NCI-H1092 treated with DMSO at 0.1 percent for 48 hours (cell line): ENCODE measurements at regions not wholly inside any gene's neighbourhood (a gene's known extent, or its start where the extent isn't known, plus 50 kb on each side); places are given as distances from the start of the nearest gene placed in this dataset.
"Not testable (repeated sequence)": the region's sequence is repeated elsewhere in the genome, so short reads cannot be mapped to it uniquely, and the experiment has no call there.

Source experiments
- DNase-seq: peaks from one replicate; lab custom pipeline; 2025; lab: John Stamatoyannopoulos, UW

DNA sequence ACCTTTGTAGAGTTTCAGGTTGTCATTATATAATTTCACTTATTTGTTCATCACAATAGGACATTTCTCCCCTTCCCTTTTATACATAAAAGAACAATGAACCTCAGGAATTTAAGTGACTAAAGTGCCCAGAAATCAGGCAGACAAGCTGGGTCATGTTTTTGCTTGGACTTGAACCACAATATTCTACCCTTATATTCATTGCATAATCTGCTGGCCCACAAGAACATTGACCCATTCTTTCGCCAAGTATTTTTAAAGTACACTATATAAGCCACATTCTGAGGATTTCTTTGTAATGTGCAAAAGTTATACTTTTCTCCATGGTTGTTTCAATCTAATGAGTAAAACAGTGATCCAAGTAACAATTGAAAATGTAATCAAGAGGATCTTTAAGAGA, 637.5 kb upstream of the SLIT2 start:
- no peak for DNase-seq

DNA sequence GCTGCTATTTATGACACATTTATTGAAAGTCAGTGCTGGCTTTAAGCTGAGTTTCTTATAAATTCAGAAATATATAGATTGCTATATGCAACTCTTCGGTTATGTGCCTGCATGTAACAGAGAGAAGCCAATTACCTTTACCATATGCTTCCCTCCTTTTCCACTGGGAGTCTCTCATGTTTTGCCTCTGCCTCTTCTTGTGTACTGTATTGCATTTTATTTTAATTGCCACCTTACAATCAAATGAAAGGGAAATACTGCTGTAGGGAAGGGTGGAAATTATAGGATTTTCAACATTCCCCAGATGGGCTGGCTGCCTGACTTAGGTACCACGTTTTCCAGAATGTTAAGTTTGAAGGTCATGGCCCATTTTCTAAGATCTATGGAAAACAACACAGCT, 655.4 kb upstream of the SLIT2 start:
- no peak for DNase-seq

DNA sequence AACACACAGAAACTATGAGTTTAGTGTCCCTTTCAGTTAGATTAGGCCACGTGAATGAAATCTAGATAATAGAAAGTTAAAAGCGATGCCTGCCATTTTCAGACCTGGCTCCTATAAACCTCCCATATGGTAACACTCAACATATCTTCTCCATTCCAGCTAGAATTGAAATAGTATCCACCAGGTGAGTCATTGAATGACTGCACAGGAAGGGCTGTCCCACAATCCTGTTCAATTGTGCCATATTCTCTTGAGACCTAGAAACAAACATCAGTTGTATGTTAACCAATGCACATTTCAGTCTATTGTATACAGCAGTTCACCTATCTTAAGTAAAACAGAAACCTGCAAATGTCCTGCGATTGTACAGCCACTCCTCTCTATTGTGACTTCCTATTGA, 659.3 kb upstream of the SLIT2 start:
- DNase-seq: no peak

DNA sequence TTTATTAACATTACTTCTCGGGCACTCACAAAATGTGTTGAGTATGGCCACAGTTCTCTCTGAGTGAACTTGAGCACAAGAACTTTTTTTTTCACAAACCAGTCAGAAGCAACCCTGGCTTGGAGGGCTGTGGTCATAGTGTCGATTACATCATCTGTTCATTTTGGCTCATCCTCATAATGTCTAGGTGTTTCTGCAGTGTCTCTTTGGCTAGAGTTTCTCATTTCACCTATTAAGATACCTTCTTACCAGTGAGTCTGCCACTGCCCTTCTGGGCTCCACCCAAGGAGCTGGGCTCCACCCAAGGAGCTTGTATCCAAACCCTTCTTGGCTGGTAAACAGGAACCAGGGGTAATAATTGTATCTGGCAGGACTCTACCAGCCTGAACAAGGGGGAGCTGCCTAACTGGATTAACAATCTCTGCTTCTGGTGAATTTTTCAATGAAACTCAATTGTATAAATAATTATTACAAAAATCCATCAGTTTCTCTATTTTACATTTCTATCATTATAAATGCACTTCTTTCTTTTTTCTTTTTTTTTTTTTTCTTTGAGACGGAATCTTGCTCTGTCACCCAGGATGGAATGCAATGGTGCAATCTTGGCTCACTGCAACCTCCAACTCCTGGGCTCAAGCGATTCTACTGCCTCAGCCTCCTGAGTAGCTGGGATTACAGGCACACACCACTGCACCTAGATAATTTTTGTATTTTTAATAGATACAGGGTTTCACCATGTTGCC, 667.7 kb upstream of the SLIT2 start:
- no peak for DNase-seq

DNA sequence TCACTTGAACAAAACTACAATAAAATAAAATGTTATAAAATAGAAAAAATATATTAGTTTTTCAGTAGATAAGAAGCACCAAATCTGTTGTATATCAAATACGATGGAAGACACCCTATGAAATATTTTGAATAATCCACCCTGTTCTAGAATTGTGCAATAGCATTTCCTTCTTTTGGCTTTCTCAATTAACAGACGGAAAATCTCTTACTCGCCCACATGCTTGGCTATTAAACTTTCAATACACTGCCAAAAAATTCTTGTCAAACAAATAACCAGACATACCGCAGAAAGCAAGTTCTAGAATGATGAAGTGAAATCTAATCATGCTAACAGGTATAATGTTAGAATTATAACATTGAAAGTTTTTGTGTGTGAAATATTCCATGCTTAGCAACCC, 671.6 kb upstream of the SLIT2 start:
- no peak for DNase-seq

DNA sequence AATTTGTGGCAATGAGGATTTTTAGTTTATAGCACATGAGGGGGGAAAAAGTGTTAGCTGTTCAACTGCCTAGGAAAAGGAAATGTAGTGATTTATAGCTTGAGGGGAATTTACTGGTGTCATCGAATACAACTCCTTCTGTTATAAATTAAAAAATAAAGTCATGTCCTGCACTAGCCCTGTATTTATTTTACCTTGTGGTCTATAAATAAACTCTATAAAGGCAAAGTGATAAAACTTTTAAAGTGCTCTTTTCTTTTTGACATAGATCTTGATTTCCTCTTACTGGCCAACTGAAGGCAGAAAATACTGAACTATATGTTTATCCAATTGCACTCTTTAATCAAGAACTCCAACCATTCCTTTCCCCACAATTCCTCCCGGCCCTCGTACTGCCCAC, 672.1 kb upstream of the SLIT2 start:
- DNase-seq: no peak

DNA sequence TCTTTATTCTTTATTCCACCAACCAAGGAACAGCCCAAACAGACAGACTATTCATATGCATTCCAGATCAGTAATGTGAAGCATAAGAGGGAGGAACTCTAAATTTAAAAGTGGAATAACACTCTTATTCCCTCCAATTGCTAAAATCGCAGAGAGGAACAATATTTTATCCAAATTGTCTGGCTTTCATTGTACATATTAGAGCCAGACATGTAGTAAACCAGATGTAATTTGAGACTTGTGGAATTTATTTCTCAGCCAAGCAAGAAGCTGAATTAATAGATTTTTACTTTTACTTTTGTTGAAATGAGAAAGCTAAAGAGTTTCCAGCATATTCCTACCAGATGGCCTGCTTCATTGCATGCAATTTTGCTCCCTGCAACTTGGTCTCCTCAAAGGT, 674.6 kb upstream of the SLIT2 start:
- DNase-seq: no peak

DNA sequence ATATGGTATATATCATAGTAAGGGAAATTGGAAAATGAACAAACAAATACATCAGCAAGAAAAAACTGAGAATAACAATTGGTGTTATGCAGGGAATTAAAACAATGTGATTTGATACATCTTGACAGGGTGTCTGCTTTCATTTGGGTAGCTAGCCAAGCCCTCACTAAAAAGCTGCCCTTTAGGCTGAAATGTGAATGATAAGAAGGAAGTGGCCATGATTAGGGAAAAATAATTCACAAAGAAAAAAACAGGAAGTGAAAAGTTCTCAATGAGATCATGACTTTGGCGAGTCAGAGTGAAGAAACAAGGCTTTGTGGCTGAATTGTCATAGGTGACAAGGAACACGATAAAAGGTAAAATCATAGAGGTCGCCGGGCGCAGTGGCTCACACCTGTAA, 675.8 kb upstream of the SLIT2 start:
- DNase-seq: no peak

DNA sequence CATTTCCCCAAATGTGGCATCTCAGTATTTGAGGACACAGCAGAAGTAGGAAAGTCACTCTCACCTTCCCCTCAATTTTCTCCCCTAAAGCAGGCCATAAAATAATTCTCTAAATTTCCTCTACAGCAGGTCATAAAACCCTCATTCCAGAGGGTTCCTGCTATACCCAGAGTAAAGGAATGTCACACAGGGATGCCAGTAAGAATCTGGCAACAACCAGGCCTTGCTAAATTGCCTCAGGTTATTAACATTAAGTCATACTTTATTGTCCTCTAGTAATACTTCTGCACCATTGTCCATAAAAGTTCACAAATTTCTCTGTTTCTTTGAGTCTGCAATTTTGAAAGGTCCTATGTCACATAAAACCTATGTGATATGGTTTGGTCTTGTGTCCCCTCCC, 685.7 kb upstream of the SLIT2 start:
- no peak for DNase-seq

DNA sequence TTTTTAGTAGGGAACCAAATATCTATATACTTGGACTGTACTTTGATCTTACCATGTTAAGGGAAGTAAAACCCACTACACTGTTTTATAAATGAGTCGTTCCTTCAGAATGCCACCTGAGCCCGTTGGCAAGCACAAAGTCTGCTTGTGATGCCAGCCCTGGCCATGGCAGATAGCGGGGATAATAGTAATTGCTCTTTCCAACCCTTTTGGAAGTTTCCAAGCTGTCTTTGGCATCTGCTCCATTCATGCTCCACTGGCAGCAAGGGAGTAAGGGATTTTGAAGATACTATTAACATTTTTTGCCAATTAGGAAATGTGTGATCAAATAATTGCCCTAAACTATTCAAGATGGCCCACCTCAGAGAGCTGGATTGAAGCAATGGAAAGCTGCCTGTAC, 689.2 kb upstream of the SLIT2 start:
- no peak for DNase-seq

DNA sequence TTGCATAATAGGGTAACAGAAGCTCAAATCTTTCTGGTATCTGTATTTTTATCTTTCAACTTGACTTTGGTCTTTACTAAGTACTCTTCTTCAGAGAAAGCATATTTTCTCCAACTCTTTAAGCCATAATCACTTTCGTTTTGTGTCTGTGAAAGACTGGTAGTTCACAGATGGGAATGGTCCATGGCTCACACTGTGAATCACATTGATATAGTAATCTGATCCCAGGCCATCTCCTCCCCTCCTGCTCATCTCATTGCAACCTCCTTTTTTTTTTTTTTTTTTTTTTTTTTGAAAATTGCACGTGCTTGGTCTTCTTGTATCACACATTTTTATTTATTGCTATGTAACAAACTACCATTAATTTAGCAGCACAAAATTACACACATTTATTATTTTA, 694.5 kb upstream of the SLIT2 start:
- no peak for DNase-seq

DNA sequence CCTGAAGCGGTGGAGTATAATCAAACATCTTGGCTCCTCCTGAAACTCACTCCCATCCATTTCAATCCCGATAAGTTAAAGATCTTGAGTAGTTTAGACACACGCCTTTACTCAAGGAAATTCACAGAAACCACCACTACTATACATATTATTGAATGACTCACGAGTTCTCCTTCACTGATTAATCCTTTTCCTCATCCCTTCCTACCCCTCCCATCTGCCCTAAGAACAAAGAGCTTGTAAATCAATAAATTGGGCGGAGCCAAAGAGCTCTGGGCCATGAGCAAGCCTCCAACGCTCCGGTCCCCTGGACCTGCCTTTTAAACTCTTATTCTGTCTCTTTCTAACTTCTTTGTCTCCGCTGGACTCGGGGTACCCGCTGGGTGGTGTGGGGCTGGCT, 695.4 kb upstream of the SLIT2 start:
- not testable (repeated sequence) for DNase-seq

DNA sequence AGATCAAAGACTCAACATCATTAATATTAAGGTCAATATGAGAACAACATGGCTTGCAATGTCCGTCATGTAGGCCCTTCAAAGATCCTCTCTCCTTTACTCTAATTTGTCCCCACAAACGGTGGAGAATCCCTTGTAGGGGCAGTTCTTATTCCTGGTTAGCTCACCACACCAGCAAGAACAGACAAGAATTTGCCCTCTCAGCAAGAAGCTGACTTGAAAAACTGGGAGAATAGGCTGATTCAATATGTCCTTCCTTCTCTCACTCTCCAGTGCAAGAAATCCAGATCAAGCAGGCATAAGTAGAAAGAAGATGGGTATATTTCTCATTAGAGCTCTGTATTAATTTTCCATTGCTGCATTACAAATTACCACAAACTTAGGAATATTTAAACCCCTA, 704.2 kb upstream of the SLIT2 start:
- DNase-seq: no peak

DNA sequence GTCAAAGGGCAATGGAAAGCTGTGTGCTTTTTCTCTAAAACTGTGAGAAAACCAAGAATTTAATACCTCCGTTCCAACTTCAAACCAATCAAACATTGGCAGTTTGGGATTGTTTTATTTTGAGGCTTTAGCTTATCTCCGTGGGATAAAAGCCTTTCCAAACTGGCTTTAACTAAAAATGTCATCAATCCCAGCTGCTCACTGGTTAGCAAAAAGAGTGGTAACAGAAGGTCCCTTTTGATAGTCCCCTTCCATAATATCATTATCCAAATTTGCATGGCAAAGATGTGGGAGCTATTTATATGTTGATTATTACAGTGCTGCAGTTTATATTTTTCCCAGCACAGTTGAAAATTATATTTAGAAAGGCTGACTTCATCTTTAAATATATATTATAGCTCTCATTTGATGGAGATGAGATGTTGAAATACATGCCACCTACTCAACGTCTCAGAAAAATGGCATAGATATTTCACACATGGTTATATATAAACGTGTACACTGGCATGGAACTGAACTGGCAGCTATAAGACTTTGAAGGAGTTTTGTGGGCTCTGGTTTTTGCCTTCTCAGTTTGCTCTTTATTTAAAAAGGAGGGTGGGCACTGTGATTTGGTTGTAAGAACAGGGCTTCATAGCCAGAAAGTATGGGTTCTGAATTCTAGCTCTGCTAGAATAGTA, 707.1 kb upstream of the SLIT2 start:
- DNase-seq: no peak

DNA sequence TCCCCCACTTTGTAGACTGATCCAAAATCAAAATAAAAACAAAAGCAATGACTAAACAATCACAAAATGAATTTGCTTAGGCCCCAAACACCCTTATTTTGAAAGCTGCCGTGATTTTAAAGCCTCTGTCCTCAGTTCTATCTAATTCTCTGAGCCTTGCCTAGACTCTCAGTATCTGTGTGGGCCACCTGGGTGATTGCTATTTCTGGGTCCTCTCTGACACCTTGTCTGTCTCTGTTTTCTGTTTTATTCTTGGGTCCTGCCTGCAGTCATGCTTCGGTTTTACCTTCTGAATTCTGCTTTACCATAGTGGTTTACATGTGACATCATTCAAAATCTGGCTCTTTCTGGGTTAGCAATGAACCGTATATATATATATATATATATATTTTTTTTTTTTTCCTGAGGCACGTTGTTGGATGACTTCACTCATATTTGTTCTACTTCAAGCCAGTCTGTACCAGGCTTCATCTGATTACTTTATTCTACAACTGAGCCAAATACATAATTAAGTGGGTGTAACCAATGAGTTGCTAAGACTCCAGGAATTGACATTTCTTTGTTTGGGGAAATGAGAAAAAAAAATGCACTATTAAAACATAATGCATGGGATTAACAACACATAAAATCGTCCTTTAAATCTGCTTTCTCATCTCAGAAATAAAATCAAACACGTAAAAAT, 710.7 kb upstream of the SLIT2 start:
- no peak for DNase-seq

DNA sequence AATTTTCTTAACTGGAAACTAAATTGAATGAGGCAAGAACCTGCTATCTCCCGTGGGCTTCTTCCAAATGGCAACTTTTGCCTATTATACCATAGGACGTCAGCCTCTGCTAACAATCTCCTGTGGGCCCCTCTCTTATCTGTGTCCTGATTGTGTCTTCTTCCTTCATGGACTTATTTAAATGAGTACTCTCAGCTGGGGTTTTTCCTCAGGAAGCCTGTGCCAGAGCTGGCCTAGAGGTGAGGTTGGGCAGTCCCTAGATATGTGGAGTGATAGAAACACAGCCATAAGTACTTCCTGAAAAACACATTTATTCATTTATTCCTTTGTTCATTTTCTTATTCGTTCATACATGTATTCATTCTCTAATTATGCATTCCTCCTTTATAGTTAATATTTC, 712.5 kb upstream of the SLIT2 start:
- DNase-seq: no peak

DNA sequence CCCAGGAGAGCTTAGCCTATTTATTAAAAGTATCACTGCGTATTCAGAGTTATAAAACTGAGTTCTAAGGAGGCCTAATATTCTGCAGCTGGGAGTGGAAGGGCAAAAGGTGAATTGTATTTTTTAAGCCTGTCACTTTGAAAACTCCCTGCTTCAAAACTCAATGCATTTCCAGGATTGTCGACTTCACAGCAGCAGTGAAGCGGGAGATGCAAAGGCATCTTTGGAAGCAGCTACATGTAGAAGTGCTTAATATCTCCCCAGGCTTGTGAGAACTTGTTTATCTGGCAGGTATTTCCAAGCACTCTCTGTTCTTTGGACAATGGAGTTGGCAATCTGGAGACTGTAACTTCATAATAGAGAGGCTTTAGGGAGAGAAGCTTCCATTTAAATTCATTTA, 717.5 kb upstream of the SLIT2 start:
- no peak for DNase-seq

DNA sequence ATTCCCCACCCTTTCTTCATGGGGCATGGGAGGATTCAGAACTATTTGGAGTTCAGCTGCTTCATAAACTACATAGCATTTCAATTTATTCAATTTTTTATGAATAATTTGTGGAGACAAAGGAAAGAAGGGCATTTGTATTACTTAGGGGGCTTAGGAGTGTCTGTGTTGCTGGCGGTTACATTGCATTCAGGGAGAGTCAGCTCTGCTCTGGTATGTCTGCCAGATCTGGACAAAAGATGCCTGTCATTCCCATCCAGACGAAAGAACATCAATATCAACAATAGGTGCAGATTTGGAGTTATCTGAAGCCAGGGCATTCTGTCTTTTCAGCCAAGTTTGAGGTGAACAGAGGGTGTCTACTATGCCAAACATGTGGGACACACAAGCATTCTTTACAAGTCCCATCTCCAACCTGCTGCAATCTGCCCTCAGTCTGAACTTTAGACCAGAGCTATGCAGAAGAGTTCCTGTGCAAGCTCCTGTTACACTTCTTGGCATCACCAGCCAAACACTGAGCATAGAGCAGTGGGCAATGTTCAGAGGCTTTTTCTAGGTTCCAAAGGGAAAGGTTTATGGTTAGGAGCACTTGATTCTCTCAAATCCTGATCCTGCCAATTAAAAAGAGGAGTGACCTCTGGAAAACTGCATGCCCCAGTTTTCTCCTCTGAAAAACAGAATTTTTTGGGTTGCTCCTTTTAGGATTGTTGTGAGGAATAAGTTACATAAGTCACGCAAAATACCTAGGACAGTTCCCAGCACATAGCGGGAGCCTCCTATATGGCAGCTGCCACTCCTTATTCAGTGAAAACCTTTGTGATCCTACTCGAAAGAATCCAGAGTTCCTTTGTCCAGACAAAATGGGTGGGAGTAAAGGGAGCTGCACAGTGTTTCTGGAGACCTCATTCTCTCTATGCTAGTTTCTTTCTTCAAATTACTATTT, 719.5 kb upstream of the SLIT2 start:
- no peak for DNase-seq

DNA sequence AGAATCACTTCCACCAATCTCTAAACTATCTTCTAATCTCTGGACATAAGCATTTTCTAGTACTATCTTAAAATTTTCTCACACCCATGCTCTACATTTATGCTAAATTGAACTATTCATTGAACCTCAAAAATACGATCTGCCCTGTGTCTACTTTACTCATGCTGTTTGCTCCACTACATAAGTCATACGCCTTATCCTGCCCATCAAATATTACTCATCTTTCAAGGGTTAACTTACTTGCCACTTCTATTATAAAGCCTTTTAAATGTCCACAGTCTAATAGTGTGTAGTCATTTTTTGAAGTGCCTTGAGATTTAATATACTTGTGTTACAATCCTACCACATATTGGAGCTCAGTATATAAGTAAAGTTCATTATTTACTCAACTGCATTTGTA, 727.7 kb upstream of the SLIT2 start:
- no peak for DNase-seq

DNA sequence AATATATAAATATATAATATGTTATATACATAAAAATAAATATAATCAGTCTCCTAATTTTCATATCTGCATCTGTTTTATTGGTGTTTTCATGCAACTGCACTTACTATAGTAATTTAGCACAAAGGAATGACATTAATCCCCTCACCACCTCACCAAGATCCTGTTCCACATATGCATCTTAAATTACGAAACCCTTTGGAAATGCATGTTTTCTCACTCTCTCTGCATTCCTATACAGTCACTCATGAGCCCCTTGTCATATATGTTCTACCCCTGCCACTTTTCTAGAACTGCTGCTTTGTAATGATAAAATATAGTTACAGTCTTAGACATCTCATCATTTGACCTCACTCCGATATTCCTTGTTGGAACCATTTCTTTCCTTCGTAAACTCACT, 728.7 kb upstream of the SLIT2 start:
- no peak for DNase-seq

DNA sequence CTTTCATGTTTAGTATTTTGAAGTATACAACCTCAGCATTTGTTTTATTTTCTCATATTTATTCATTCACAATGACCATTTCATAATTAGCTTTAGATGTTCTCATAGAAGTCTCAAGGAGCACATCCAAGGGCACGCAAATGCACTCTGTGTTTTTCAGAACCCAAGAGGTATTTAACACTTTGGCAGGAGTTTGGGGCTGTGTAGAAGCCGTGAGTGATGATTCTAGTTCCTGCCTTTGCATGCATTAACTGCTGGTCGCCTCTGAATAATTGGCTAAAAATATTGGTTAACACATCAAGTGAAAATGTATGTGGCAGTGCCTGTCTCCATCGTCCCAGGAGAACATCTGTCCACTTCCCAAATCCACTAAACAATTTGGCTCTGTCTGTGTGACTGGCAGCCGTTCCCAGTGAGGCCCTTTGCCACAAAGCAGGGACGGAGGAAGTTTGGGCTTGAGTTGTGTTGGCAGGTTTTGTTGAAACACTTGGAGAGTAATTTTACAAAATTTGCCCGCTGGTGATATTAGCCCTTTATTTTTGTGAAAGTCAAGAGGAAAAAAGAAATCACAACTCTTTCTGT, 730.7 kb upstream of the SLIT2 start:
- DNase-seq: no peak
